ENCODE measurements at regions not wholly inside any gene's neighbourhood (a gene's known extent, or its start where the extent isn't known, plus 50 kb on each side); places are given as distances from the start of the nearest gene placed in this dataset.

GRCh38 chr2:172281648-172282570 is 145.5 kb upstream of the ITGA6 start:
- TF ChIP-seq, protein P1, sequence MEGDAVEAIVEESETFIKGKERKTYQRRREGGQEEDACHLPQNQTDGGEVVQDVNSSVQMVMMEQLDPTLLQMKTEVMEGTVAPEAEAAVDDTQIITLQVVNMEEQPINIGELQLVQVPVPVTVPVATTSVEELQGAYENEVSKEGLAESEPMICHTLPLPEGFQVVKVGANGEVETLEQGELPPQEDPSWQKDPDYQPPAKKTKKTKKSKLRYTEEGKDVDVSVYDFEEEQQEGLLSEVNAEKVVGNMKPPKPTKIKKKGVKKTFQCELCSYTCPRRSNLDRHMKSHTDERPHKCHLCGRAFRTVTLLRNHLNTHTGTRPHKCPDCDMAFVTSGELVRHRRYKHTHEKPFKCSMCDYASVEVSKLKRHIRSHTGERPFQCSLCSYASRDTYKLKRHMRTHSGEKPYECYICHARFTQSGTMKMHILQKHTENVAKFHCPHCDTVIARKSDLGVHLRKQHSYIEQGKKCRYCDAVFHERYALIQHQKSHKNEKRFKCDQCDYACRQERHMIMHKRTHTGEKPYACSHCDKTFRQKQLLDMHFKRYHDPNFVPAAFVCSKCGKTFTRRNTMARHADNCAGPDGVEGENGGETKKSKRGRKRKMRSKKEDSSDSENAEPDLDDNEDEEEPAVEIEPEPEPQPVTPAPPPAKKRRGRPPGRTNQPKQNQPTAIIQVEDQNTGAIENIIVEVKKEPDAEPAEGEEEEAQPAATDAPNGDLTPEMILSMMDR (IDR thresholded peaks at IDR 0.05) = no peak
- TF ChIP-seq EZH2 (IDR thresholded peaks at IDR 0.05) (no peak), EZH2phosphoT487 (IDR thresholded peaks at IDR 0.05) (no peak)

All from neural progenitor cell (in vitro differentiated cells).